ENCODE measurements at regions not wholly inside any gene's neighbourhood (a gene's known extent, or its start where the extent isn't known, plus 50 kb on each side); places are given as distances from the start of the nearest gene placed in this dataset.

DNA sequence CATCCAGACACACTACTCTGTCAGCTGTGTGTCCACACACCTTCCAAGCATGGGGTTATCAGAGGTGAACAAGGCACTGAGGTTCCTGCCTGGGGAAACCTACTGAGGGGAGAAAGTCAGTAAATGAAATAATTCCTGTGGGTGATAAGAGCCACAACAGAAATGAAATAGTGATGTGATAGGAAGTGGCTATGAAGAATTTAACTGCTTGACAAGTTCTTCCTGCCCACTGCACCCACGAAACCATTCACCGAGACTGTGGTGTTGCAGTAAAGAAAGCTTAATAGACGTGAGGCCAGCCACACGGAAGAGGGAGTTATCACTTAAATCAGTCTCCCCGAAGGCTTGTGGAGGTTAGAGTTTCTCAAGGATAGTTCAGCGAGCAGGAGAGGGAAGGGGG lies 353.1 kb downstream of the UQCRFS1 start:
- DNase-seq (ENCODE audit: low read depth in 3 of 3, low spot score in 1 of 3): no peak

DNA sequence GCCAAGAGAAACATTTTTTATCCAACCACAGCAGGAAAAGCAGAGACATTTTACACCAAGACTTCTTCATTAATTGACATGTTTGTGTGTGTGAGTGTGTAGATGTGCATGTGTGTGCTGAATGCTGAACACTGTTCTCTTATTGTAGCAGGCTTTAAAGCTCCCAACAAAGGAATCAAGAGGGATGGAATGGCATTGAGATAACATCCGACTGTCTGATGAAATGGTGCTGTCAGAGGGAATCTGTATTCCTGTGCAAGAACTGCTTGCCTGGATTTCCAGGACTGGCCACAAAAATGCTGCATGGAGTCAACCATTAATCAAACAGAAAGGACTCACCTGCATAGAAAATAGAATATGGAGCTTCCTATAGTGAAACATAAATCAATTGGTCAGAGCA lies 354.0 kb downstream of the UQCRFS1 start:
- DNase-seq (ENCODE audit: low read depth in 3 of 3, low spot score in 1 of 3): no peak

DNA sequence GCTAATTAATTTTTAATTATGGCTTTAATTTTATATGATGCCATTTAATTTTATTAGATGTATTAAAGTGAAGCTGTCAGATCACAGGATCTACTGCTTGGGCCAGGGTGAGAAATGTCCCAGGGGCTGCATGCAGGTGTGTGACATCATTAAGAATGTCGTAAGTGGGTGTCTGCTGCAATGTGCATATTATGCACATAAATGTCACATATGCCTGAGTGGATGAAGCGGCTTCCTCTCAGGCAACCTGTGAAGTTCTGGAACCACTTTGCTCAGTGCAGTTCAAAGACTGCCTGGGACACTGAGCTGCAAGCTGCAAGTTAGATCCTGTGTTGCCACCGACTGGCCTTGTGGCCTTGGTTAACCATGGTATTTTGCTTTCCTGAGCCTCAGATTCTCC lies 355.0 kb downstream of the UQCRFS1 start:
- DNase-seq (ENCODE audit: low read depth in 3 of 3, low spot score in 1 of 3): no peak

DNA sequence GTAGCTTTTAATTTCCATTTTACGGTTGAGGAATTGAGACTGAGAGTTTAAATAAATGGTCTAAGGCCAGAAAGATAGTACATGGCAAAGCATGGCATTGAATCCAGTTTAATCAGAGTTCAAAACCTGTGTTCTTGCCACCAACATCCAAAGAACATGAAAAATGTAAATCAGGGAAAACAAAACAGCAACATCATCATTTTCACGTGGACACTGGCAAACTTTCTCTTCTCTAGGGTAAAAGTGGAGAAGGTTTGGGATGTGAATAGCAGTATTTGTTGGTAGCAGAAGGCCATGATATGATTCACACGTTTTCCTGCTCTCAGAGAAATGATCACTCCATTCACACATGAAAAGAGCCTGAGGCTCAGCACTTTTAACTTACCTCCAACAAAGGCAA lies 357.7 kb downstream of the UQCRFS1 start:
- DNase-seq (ENCODE audit: low read depth in 3 of 3, low spot score in 1 of 3): no peak

DNA sequence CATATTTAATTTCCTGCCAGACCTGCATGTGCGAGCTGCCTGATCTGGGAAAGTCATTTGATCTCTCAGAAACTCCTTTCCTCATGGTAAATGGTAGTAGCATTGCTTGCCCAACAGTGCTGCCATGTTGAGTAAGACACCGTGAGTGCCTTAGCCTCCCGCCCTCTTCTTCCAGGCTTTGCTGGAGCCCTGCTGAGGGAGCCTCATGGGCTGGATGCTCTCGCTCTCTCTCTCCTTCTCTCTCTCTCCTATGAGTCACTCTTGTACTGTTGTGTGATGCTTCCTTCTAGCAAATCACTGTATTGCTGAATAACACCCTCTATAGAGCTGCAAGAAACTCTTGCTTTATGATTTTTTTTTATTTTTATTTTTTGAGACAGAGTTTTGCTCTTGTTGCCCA lies 365.5 kb downstream of the UQCRFS1 start:
- DNase-seq (ENCODE audit: low read depth in 3 of 3, low spot score in 1 of 3): no peak

DNA sequence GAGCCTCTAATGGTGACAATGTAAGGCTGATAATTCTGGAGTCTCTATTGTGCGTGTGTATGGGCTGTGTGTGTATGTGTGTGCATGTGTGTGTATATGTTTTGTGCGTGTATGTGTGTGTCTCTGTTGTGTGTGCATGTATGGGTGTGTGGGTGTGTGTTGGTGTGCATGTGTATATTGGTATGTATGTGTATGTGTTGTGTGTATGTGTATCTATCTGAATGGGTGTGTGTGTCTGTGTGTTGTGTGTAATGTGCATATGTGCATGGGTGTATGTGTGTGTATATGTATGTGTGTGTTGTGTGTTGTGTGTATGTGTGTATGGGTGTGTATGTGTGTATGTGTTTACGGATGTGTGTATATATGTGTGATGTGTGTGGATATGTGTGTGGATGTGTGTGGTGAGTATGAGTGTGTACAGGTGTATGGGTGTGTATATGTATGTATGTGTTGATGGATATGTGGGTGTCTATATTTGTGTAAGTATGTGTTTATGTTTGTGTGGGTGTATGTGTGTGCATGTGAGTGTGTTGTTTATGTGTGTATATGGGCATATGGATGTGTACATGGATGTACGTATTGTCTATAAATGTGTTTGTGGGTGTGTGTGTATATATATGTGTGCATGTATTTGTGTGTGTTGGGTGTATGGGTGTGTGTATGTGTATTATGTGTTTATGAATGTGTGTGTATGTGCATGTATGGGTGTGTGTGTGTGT lies 366.7 kb downstream of the UQCRFS1 start:
- no peak for DNase-seq (ENCODE audit: low read depth in 3 of 3, low spot score in 1 of 3)

DNA sequence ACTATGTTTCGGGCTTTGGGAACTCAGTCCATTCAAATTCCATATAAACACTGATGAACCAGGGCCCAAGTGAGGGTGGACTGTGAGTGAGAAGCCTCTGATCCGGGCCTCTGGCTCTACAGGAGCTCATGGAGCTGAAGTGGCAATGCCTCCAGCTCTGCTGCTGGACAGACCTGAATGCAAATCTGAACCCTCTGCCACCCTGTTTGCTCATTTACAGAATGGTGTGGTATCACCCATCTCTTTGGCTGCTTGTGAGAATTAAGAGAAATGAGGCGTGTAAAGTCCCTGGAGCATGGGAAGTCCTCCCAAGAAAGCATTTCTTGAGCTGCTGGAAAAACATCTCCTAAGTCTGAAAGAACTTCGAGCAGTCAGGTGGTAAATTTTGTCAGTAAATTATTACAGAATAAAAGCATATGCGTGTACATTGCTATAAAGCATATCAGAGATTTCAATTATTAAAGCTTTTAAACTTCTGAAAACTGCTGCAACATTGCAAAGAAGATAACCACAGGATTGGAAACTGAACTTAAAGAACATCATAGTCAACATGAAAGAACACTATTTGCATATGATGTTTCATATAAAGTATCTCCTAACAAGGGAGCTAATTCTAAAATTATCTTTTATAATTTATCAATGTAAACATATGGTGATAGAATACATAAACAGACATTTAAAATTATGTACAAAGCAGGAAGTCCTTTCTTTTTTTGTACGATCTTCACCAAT lies 369.0 kb downstream of the UQCRFS1 start:
- no peak for DNase-seq (ENCODE audit: low read depth in 3 of 3, low spot score in 1 of 3)

DNA sequence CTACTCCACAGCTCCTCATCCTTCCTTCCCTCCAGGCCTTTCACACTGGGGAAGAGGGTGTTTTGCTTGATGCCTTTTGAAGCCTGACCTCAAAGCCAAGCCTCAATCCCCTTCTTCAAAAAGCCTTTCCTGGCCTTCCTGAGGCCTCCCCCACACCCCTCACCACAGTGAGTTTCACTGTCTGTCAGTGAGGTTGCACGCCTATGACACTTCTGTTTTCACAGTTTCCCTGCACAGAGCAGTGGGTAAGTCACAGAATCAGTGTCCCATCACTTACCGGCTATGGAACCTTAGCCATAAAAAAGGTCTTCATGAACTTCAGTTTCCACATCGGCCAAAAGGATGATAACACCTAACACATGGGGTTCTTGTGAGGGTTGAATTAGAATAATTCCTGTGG lies 371.4 kb downstream of the UQCRFS1 start:
- no peak for DNase-seq (ENCODE audit: low read depth in 3 of 3, low spot score in 1 of 3)

DNA sequence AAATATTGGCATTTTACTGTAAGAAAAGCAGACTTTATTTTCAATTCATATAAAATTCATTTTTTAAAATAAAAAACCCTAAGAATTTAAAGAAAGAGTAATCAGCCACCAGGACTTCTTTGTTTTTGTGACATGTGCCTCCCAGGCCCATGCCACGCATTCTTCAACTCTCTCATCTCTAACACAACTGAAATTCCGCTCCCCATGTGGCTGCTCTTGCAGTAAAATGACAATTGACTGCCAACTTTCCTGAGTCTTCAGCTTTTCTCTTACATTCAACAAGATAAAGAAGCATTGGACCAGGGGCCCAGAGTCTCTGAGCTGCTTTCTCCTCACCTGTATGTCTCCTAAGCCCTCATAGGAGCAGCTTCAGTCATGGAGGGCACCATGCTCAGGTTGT lies 372.1 kb downstream of the UQCRFS1 start:
- DNase-seq (ENCODE audit: low read depth in 3 of 3, low spot score in 1 of 3): no peak

DNA sequence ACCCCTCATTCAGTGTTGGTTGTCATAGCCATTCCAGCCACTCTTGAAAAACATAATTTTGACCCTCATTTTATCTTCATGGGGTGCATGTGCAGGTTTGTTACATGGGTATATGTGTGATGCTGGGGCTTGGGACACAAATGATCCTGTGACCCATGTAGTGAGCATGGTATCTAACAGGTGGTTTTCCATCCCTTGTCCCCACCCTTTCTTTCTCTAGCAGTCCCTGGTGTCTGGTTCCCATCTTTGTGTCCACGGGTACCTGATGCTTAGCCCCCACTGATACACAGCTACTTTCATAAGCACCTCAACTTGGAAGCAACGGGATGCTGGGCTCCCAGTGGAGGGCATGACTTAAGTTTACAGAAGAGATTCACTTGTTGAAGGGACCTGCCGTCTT lies 373.5 kb downstream of the UQCRFS1 start:
- no peak for DNase-seq (ENCODE audit: low read depth in 3 of 3, low spot score in 1 of 3)

DNA sequence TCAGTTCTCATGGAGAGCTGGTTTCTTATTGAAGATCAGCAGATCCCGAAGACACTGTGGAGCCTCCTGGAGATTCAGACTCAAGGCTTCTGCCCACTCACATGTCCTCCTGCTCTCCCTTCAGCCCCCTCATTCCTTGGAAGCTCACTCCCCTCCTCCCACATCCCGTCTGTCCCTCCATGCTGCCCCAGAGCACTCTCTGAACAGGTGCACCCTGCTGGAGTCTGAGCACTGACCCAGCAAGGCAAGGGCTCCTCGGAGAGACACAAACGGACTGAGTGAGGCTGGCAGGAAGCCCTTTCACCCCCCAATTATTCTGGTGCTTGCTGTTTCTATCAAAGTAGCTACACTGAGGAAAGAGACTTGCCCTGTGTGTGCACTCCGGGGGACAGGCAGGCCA lies 374.0 kb downstream of the UQCRFS1 start:
- DNase-seq (ENCODE audit: low read depth in 3 of 3, low spot score in 1 of 3): no peak

DNA sequence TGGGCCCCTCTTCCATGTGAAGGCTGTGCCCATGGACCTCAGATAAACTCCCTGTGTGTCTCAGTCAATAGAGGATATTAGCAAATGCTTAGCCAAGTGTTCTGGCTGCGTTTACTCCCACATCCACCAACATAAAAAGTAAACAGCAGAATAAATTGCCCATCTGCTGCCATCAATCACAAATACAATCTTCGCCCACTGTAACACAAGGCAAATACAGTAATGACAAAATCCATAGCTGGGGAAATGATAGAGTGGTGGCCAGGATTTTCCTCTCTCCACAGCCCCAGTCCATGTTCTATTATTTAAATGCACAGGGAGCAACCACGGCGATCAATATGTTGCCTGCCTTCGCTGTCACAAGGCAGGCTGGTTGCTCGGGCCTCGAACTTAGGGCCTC lies 376.5 kb downstream of the UQCRFS1 start:
- no peak for DNase-seq (ENCODE audit: low read depth in 3 of 3, low spot score in 1 of 3)

DNA sequence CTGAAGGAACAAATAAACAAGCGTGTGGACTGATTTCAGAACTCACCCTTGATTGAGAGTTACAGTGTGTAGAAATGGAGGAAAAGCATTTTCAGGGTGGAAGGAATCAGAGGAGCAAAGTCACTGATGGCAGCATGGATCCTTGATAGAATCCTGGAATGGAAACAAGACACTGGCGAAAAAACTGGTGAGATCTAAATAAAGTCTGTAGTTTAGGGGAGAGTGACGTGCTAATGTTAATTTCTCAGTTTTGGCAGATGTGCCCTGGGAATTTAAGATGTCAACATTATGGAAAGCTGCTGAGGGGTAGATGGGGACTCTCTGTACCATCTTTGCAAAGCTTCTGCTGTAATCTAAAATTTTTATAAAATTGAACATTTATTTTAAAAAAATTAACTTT lies 378.0 kb downstream of the UQCRFS1 start:
- no peak for DNase-seq (ENCODE audit: low read depth in 3 of 3, low spot score in 1 of 3)

DNA sequence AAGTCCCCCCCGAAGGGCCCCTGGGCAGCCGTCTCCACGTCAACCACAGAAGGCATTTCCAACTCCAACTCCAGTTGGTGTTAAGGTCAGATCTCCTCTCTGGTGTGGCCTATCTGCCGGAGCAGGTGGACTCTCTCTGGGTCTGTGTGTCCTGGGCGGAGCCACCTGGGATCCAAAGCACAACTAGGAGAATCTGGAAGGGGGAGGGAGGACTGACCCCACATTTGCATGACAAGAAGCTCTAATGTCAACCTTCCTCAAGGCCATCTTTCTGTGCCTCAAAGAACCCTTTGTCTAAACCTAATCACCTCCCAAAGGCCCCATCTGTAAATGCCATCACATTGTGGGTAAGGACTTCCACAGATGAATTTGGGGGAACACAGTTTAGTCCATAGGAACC lies 381.5 kb downstream of the UQCRFS1 start:
- DNase-seq (ENCODE audit: low read depth in 3 of 3, low spot score in 1 of 3): no peak

DNA sequence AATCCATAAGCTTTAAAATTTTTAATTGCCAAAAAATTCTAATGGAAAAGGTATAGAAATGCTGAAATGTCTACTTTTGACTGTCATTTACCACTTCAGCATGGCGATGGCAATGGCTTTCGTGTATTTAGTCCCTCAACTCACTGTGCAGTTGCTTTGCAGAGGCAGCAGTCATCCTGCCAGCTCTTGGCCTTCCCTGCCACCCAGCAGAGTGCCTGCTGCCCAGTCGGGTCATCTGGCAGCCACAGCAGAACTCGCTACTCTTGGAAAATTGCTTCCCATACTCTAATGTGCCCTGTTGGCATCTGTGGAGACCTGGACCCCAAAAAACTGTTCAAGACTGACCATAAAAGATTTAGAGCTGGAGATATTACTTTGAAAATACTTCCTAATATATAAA lies 383.2 kb downstream of the UQCRFS1 start:
- no peak for DNase-seq (ENCODE audit: low read depth in 3 of 3, low spot score in 1 of 3)

DNA sequence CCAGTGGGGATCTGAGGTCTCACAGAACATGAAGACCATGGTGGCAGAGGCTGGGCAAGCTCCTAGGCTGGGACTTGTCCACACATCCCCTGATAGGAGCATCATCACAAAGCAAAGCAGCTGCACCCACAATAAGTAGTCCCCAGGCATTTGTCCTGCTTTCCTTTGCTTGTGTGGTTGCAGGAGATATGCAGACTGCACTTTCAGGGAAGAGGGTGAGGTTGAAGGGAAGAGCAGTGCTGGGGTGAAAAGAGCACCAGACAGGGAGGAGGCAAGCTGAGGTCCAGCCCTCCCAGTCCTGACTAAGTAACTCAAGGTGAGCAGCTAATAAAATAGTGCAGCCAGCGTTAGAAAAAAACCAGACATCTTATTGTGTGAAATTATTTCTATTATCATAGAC lies 383.6 kb downstream of the UQCRFS1 start:
- no peak for DNase-seq (ENCODE audit: low read depth in 3 of 3, low spot score in 1 of 3)

DNA sequence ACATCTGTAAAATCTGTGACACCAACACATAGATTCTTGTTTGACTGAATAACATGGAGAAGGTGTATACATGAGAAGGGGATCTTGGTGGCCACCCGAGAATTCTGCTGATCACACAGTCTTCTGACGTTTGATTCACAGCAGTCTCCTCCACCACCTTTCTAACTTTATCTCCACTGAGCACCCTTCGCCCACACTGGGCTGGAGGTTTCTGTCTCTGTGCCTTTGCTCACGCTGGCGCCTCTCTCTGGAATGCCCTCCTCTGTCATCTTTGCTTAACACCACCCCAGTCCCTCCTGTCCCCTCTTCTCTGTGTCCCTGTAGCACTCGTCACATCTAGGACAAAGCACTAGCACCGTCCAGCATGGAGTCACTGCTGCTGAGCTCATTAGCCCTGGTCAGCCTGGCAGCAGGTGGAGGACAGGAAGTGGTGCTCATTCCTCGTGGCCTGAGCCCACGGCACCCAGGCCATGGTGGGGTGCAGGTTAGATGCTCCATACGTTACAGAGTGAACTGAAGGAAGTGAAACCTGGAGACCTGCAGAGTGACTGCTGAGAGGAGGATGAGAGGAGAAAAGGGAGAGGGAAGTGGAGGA lies 384.6 kb downstream of the UQCRFS1 start:
- no peak for DNase-seq (ENCODE audit: low read depth in 3 of 3, low spot score in 1 of 3)

DNA sequence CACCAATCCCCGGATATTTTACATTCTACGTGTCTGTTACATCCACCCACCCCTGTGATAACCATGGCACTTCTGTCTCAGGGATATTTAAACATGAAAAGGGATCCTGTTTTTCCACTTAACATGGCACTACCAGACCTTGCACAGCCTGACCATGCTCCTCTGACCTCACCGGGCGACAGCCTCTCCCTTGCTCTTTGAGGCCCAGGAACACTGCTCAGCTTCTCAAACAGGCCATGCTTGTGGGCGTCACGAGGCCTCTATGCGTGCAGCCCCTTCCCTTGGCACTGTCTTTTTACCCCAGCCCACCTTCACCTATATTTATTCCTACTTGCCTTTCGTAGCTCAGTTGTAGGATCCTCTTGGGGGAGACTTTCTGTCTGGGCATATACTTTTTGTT lies 385.6 kb downstream of the UQCRFS1 start:
- DNase-seq (ENCODE audit: low read depth in 3 of 3, low spot score in 1 of 3): no peak

DNA sequence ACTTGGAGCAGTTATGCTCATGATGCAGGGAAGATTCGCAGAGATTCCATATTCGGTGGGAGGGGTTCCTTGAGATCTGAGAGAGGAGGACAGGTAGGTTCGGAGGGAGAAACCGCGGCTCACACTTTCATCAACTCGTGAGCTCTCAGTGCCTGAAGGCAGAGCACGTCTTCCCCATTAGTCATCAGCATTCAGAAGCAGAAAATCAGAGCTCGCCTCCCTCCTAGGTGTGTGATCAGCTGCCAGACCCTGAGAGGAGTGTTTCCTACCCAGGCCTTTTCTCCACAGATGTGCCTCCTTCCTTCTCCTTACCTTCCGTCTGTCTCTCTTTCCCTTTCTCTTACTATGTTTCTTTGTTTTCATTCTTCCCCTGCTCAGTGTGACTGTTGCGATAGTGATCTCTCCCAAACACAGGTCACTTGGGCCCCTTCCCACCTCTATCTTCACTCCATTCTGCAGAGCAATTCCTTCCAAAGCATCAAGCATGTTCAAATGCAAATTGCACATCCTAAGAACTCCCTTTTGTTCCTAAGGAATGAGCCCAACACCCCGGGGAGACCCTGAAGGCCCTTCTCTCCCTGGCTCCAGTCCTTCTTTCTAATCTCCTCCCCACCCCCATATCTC lies 389.5 kb downstream of the UQCRFS1 start:
- DNase-seq (ENCODE audit: low read depth in 3 of 3, low spot score in 1 of 3): no peak

DNA sequence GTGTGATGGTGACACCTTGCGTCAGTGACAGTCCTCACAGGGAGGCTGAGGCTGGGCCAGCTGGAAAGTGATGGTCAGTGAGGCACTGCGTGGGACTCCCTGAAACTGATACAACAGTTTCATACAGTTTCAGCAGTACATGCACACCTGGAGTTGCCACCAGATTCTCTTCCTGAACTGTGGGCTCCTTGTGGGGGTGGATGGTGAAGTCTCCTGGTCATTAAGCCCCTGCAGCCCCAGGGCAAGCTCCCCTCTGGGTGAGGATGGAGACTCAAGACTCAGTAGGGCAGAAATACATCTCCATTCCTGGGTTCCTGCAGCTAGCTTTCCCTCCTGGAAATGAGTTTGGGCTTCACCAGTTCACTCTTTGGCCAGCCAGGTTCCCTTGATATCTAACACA lies 392.7 kb downstream of the UQCRFS1 start:
- no peak for DNase-seq (ENCODE audit: low read depth in 3 of 3, low spot score in 1 of 3)

DNA sequence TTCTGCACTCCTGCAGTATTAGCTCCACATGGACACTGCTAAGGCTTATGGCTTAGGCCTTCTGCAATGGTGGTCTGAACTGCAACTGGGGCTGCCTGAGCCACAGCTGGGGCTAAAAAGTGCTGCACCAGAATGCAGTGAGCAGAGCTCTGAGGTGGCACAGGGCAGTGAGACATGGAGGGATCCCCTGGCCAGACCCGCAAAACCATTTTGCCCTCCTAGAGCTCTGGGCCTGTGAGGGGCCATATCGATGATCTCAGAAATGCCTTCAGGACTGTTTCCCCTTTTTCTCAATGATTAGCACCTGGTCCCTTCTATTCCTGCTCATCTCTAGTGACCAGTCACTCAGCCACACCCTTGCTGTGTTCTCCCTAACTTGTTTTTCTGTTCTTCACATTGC lies 397.7 kb downstream of the UQCRFS1 start:
- no peak for DNase-seq (ENCODE audit: low read depth in 3 of 3, low spot score in 1 of 3)

DNA sequence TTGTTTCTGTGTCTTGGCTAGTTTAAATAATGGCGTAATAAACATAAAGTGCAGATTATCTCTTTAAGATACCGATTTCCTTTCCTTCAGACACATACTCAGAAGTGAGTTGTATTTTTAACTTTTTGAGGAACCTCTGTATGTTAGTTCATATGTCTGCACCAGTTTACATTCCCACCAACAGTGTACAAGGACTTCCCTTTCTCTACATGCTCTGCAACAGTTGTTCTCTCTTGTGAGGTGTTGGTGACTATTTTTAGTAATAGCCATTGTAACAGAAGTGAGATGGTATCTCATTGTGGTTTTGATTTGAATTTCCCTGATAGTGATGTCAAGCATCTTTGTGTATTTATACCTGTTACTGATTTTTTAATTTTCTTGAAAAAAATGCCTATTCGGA lies 418.6 kb downstream of the UQCRFS1 start:
- DNase-seq (ENCODE audit: low read depth in 3 of 3, low spot score in 1 of 3): no peak

All from stimulated activated CD4-positive, alpha-beta T cell treated with anti-CD3 and anti-CD28 coated beads, TNF-alpha, amount 100 ng/mL, for 1 hour (primary cell).